CD14-positive monocyte (primary cell): ENCODE measurements at regions not wholly inside any gene's neighbourhood (a gene's known extent, or its start where the extent isn't known, plus 50 kb on each side); places are given as distances from the start of the nearest gene placed in this dataset.

ENCODE experiments used
- DNase-seq, 3 donors: peaks; one replicate each; pipeline ENCODE4 v3.0.0-alpha.2; 2011 to 2022
- H2AFZ ChIP-seq: 2 replicates; pipeline ENCODE4 v1.6.0; 2012; ENCODE audit warnings: mild to moderate bottlenecking, low read depth, low read length, inconsistent platforms; ENCODE audit not compliant: insufficient read depth, poor library complexity, severe bottlenecking
- H3K27ac ChIP-seq, 2 donors: 1 replicate in 1 of 2; 2 replicates in 1 of 2; pipeline ENCODE4 v1.5.1; 2012 to 2013; ENCODE audit warnings: low read length in 2 of 2, control low read depth in 1 of 2, inconsistent platforms in 1 of 2, low read depth in 1 of 2, mild to moderate bottlenecking in 1 of 2
- H3K27me3 ChIP-seq, 2 donors: one replicate each; pipeline versions ENCODE4 v1.6.0 to v1.6.1; 2011 to 2013; ENCODE audit warnings: low read length in 2 of 2; ENCODE audit not compliant: control insufficient read depth in 2 of 2, insufficient read depth in 2 of 2
- H3K36me3 ChIP-seq, 2 donors: replicated peaks in 1 of 2; 1 replicate in 1 of 2; 2 replicates in 1 of 2; pipeline versions ENCODE4 v1.5.1 to v1.6.1; 2012 to 2013; ENCODE audit warnings: low read length in 2 of 2, control low read depth in 1 of 2, inconsistent platforms in 1 of 2, mild to moderate bottlenecking in 1 of 2; ENCODE audit not compliant: insufficient read depth in 2 of 2, control insufficient read depth in 1 of 2
- H3K4me1 ChIP-seq, 2 donors: 1 replicate in 1 of 2; 2 replicates in 1 of 2; pipeline versions ENCODE4 v1.5.1 to v1.6.1; 2012 to 2013; ENCODE audit warnings: low read length in 2 of 2, control low read depth in 1 of 2, inconsistent platforms in 1 of 2, mild to moderate bottlenecking in 1 of 2, moderate library complexity in 1 of 2; ENCODE audit not compliant: insufficient read depth in 2 of 2, control insufficient read depth in 1 of 2
- H3K4me2 ChIP-seq: replicated peaks from 2 replicates; pipeline ENCODE3; 2012; ENCODE audit warnings: low read length, moderate library complexity, mild to moderate bottlenecking; ENCODE audit not compliant: poor library complexity, severe bottlenecking; ENCODE audit errors: extremely low read depth
- H3K4me3 ChIP-seq, 3 experiments: fragments of 200-600 bp in 1 of 3; sonication (generic) in 1 of 3; replicated peaks in 1 of 3; 1 replicate in 2 of 3; 2 replicates in 1 of 3; pipeline ENCODE4 v1.5.1; 2011 to 2013; ENCODE audit warnings: low read length in 3 of 3, mild to moderate bottlenecking in 3 of 3, control low read depth in 2 of 3, low read depth in 2 of 3, inconsistent platforms in 1 of 3, moderate library complexity in 1 of 3
- H3K79me2 ChIP-seq: 2 replicates; pipeline ENCODE4 v1.6.0; 2012; ENCODE audit warnings: mild to moderate bottlenecking, control low read depth, inconsistent platforms, low read length, moderate library complexity; ENCODE audit not compliant: insufficient read depth
- H3K9ac ChIP-seq: 2 replicates; pipeline ENCODE4 v1.6.0; 2017; ENCODE audit warnings: low read length, mild to moderate bottlenecking; ENCODE audit not compliant: insufficient read depth, poor library complexity, severe bottlenecking
- H3K9me3 ChIP-seq, 2 donors: replicated peaks in 1 of 2; 1 replicate in 1 of 2; 2 replicates in 1 of 2; pipeline versions ENCODE4 v1.5.1 to v1.6.1; 2012 to 2013; ENCODE audit warnings: low read length in 2 of 2, control low read depth in 1 of 2; ENCODE audit not compliant: control insufficient read depth in 1 of 2, insufficient read depth in 1 of 2
- H4K20me1 ChIP-seq: 2 replicates; pipeline ENCODE4 v1.6.0; 2012; ENCODE audit warnings: mild to moderate bottlenecking, low read length, control low read depth, moderate library complexity; ENCODE audit not compliant: insufficient read depth
- H3K27ac Mint-ChIP-seq, 7 donors: one replicate each; pipeline ENCODE4 v1.8.0; 2020; ENCODE audit warnings: mild to moderate bottlenecking in 7 of 7, mixed read lengths in 7 of 7, moderate library complexity in 6 of 7, inconsistent platforms in 2 of 7
- H3K27me3 Mint-ChIP-seq, 3 donors: one replicate each; pipeline ENCODE4 v1.8.0; 2021 to 2022; ENCODE audit warnings: low read depth in 3 of 3, mild to moderate bottlenecking in 3 of 3, mixed read lengths in 3 of 3, moderate library complexity in 3 of 3, inconsistent platforms in 1 of 3
- H3K36me3 Mint-ChIP-seq, 2 donors: one replicate each; pipeline ENCODE4 v1.8.0; 2020; ENCODE audit warnings: mixed read lengths in 2 of 2, inconsistent platforms in 1 of 2, mild to moderate bottlenecking in 1 of 2
- H3K4me1 Mint-ChIP-seq: one replicate; pipeline ENCODE4 v1.8.0; 2020; ENCODE audit warnings: mild to moderate bottlenecking, mixed read lengths
- H3K4me3 Mint-ChIP-seq, 2 donors: one replicate each; pipeline ENCODE4 v1.8.0; 2020; ENCODE audit warnings: mild to moderate bottlenecking in 2 of 2, mixed read lengths in 2 of 2, moderate library complexity in 1 of 2
- H3K9me3 Mint-ChIP-seq, 7 donors: one replicate each; pipeline ENCODE4 v1.8.0; 2020 to 2022; ENCODE audit warnings: mixed read lengths in 7 of 7, mild to moderate bottlenecking in 6 of 7, moderate library complexity in 6 of 7, inconsistent platforms in 2 of 7
- CTCF ChIP-seq: fragments of 200-600 bp; IDR thresholded peaks from one replicate; pipeline ENCODE4 v1.8.0; 2022; ENCODE audit warnings: antibody characterized with exemption, mild to moderate bottlenecking
- WGBS: methylation state at CpG from one replicate; pipeline ENCODE4 v1.1.5; 2013; ENCODE audit warnings: missing lambda C conversion rate; ENCODE audit not compliant: insufficient coverage; 5-methylcytosine and 5-hydroxymethylcytosine counted together
- intact Hi-C, 2 donors: fragments of 100-400 bp; cut with micrococcal nuclease; formaldehyde crosslinking; loops; one replicate each; pipeline versions ENCODE4 v1.15.0 to v1.15.1; 2023

GRCh38 chr2:145841973-145842372 lies 1322.1 kb upstream of the ZEB2 start:
- no peaks in the 10 kb centered on the region for H4K20me1 ChIP-seq
- H2AFZ ChIP-seq = no peak overlapping the region
- Mint-ChIP-seq H3K27me3 (no peaks in the 10 kb centered on the region), H3K4me3 (no peak overlapping the region), H3K36me3 (no peaks in the 10 kb centered on the region), H3K27ac (no peak overlapping the region), H3K4me1 (peaks cover 5% of the 10 kb centered on the region), H3K9me3 (peaks cover 0 to 4% (median 2%) of the 10 kb centered on the region in 7 donors)
- H3K4me2 ChIP-seq = no peak overlapping the region
- no peak for TF ChIP-seq CTCF
- no CpG with 5 or more reads among the region's 3 CpGs for WGBS
- no peaks in the 10 kb centered on the region for H3K79me2 ChIP-seq
- peaks cover 0 to 6% of the 10 kb centered on the region in 2 donors for H3K4me1 ChIP-seq
- no peaks in the 10 kb centered on the region for H3K9me3 ChIP-seq
- H3K36me3 ChIP-seq = no peaks in the 10 kb centered on the region
- DNase-seq = no peak
- intact Hi-C loops = no loop called here
- H3K9ac ChIP-seq = no peak overlapping the region
- no peak overlapping the region for H3K4me3 ChIP-seq
- no peaks in the 10 kb centered on the region for H3K27me3 ChIP-seq
- no peak overlapping the region for H3K27ac ChIP-seq

GRCh38 chr2:145836986-145837385 lies 1317.1 kb upstream of the ZEB2 start:
- H3K4me2 ChIP-seq = no peak overlapping the region
- H2AFZ ChIP-seq = no peak overlapping the region
- no peaks in the 10 kb centered on the region for H3K27me3 ChIP-seq
- no peaks in the 10 kb centered on the region for H3K9me3 ChIP-seq
- H3K4me1 ChIP-seq = no peaks in the 10 kb centered on the region
- H3K4me3 ChIP-seq = no peak overlapping the region
- WGBS = no CpG with 5 or more reads among the region's 3 CpGs
- H3K9me3 Mint-ChIP-seq = peaks cover 0 to 4% (median 0%) of the 10 kb centered on the region in 7 donors
- H3K9ac ChIP-seq = no peak overlapping the region
- H4K20me1 ChIP-seq = no peaks in the 10 kb centered on the region
- no peaks in the 10 kb centered on the region for H3K79me2 ChIP-seq
- no peak for DNase-seq
- H3K27me3 Mint-ChIP-seq = peaks cover 0 to 1% (median 0%) of the 10 kb centered on the region in 3 donors
- no peak overlapping the region for H3K4me3 Mint-ChIP-seq
- H3K27ac ChIP-seq = no peak overlapping the region
- no peaks in the 10 kb centered on the region for H3K4me1 Mint-ChIP-seq
- no peak overlapping the region for H3K27ac Mint-ChIP-seq
- H3K36me3 Mint-ChIP-seq = no peaks in the 10 kb centered on the region
- intact Hi-C loops = no loop called here
- no peaks in the 10 kb centered on the region for H3K36me3 ChIP-seq
- TF ChIP-seq CTCF = no peak
